ENCODE measurements at regions not wholly inside any gene's neighbourhood (a gene's known extent, or its start where the extent isn't known, plus 50 kb on each side); places are given as distances from the start of the nearest gene placed in this dataset.

GRCh38 chr2:180416627-180417026 lies 409.5 kb upstream of the CWC22 start:
- Mint-ChIP-seq H3K9me3 (peaks cover 6 to 7% of the 10 kb centered on the region in 2 experiments), H3K4me3 (no peak overlapping the region), H3K36me3 (ENCODE audit: insufficient read depth in 1 of 3, low read depth in 3 of 3) (peaks cover 0 to 3% (median 0%) of the 10 kb centered on the region in 3 experiments; a peak in 1 of 7 replicates), H3K27ac (no peak overlapping the region), H3K4me1 (peaks cover 0 to 4% of the 10 kb centered on the region in 2 experiments; a peak in 1 of 4 replicates), H3K27me3 (ENCODE audit: low read depth) (no peaks in the 10 kb centered on the region)
- no peaks in the 10 kb centered on the region for H3K79me1 ChIP-seq (ENCODE audit: insufficient read depth, low read depth, low read length, poor library complexity, severe bottlenecking)
- no peak overlapping the region for H4K5ac ChIP-seq (ENCODE audit: insufficient read length, low read depth, low read length)
- H3K18ac ChIP-seq (ENCODE audit: insufficient read length, low read depth, low read length) = no peak overlapping the region
- H3K4me1 ChIP-seq (ENCODE audit: insufficient read depth, low read length) = no peaks in the 10 kb centered on the region
- H2BK12ac ChIP-seq (ENCODE audit: insufficient read length, low read depth, low read length) = no peak overlapping the region
- no peak for TF ChIP-seq CTCF (conservative IDR thresholded peaks at IDR 0.05)
- no peak overlapping the region for H4K91ac ChIP-seq (ENCODE audit: insufficient read length, low read depth, low read length)
- no peak overlapping the region for H3K14ac ChIP-seq (ENCODE audit: insufficient read depth, low read length)
- no peak for DNase-seq
- no peak overlapping the region for H3T11ph ChIP-seq (ENCODE audit: low read length)
- H3K79me2 ChIP-seq (ENCODE audit: insufficient read depth, low read length) = no peaks in the 10 kb centered on the region
- H3K4me2 ChIP-seq (ENCODE audit: insufficient read depth, insufficient read length, low read length) = no peak overlapping the region
- no peak overlapping the region for H2BK20ac ChIP-seq (ENCODE audit: low read depth, low read length, poor library complexity, severe bottlenecking)
- no CpG with 5 or more reads among the region's 6 CpGs for WGBS (ENCODE audit: extremely low coverage, insufficient read length, low lambda C conversion rate)
- no peak overlapping the region for H4K8ac ChIP-seq (replicated peaks; ENCODE audit: insufficient read length, low read depth, low read length)
- no peak overlapping the region for H2AFZ ChIP-seq (ENCODE audit: low read length)
- no peak overlapping the region for H2BK120ac ChIP-seq (ENCODE audit: low read depth, low read length, poor library complexity, severe bottlenecking)
- no peak overlapping the region for H3K27ac ChIP-seq (ENCODE audit: insufficient read length, low read depth, low read length)
- H3K56ac ChIP-seq (ENCODE audit: insufficient read length, low read depth, low read length) = no peak overlapping the region
- H3K4ac ChIP-seq (ENCODE audit: low read depth, low read length) = no peak overlapping the region
- no peak overlapping the region for H2AK5ac ChIP-seq (ENCODE audit: insufficient read length, low read length)
- H2BK5ac ChIP-seq (ENCODE audit: insufficient read length, low read length) = no peak overlapping the region
- H3K27me3 ChIP-seq (ENCODE audit: insufficient read depth, low read length) = no peaks in the 10 kb centered on the region
- H4K20me1 ChIP-seq (ENCODE audit: control insufficient read depth, insufficient read depth, insufficient read length) = no peaks in the 10 kb centered on the region
- no peak overlapping the region for H3K9ac ChIP-seq (ENCODE audit: extremely low read depth, insufficient read length, low read length)
- H3K23ac ChIP-seq (ENCODE audit: insufficient read length, low read depth, low read length) = no peak overlapping the region
- H3K23me2 ChIP-seq (ENCODE audit: insufficient read length, low read depth, low read length, poor library complexity, severe bottlenecking) = no peaks in the 10 kb centered on the region
- H2BK15ac ChIP-seq (ENCODE audit: low read depth, low read length) = no peak overlapping the region
- H3K9me3 ChIP-seq (ENCODE audit: control insufficient read depth, low read depth, low read length) = no peaks in the 10 kb centered on the region

All from H9 (cell line).